Choroid plexus epithelial cell (primary cell): ENCODE measurements at regions not wholly inside any gene's neighbourhood (a gene's known extent, or its start where the extent isn't known, plus 50 kb on each side); places are given as distances from the start of the nearest gene placed in this dataset.
"Not testable (repeated sequence)": the region's sequence is repeated elsewhere in the genome, so short reads cannot be mapped to it uniquely, and the experiment has no call there.

Source experiments
- DNase-seq: peaks from one replicate; pipeline ENCODE4 v3.0.0-alpha.2; 2010; ENCODE audit warnings: low read depth
- H3K4me3 ChIP-seq: 2 replicates; pipeline ENCODE4 v1.5.1; 2011; ENCODE audit warnings: low read depth, mild to moderate bottlenecking, control low read depth, low read length, moderate library complexity
- CTCF ChIP-seq: conservative IDR thresholded peaks from 2 replicates; pipeline ENCODE4 v1.5.1; 2011; ENCODE audit warnings: low read depth, mild to moderate bottlenecking, control low read depth, inconsistent platforms, low read length, moderate library complexity

GRCh38 chrX:41025926-41026701 is 59.1 kb upstream of the USP9X start:
- DNase-seq, result peak; percentile 37
- no peak for TF ChIP-seq CTCF
- H3K4me3 ChIP-seq, result no peak overlapping the region

- no peak for DNase-seq
- no peak overlapping the region for H3K4me3 ChIP-seq
- TF ChIP-seq CTCF, result no peak
Observed at GRCh38 chrX:41026702-41027078, 58.6 kb upstream of the USP9X start.

- H3K4me3 ChIP-seq, result no peak overlapping the region
- DNase-seq, result peak; percentile 46
Observed at GRCh38 chrX:41029332-41029731, 55.9 kb upstream of the USP9X start.

GRCh38 chrX:41031256-41031967 is 53.8 kb upstream of the USP9X start:
- DNase-seq, result no peak
- no peak overlapping the region for H3K4me3 ChIP-seq
- no peak for TF ChIP-seq CTCF

More at GRCh38 chrX:41029332-41029731, 55.9 kb upstream of the USP9X start:
- TF ChIP-seq CTCF, result no peak

- TF ChIP-seq CTCF, result no peak
- peak; percentile 50 for DNase-seq
- no peak overlapping the region for H3K4me3 ChIP-seq
Observed at GRCh38 chrX:41033299-41033698, 51.9 kb upstream of the USP9X start.

- not testable (repeated sequence) for DNase-seq, H3K4me3 ChIP-seq
Observed at GRCh38 chrX:41034902-41035301, 50.3 kb upstream of the USP9X start.
